Astrocyte of the spinal cord (primary cell): ENCODE measurements at regions not wholly inside any gene's neighbourhood (a gene's known extent, or its start where the extent isn't known, plus 50 kb on each side); places are given as distances from the start of the nearest gene placed in this dataset.

Experiments used
- DNase-seq: peaks from one replicate; pipeline ENCODE4 v3.0.0; 2011; ENCODE audit warnings: low read depth, low spot score
- H3K4me3 ChIP-seq: 2 replicates; pipeline ENCODE4 v1.5.1; 2011; ENCODE audit warnings: low read depth, mild to moderate bottlenecking, low read length, moderate library complexity
- CTCF ChIP-seq: IDR thresholded peaks from 2 replicates; pipeline ENCODE4 v1.5.1; 2012; ENCODE audit warnings: low read depth, mild to moderate bottlenecking, low read length, inconsistent platforms
- in situ Hi-C: cut with HindIII; loops from 2 replicates; pipeline ENCODE4 v1.10.0; 2017; ENCODE audit warnings: low sequenced_read_pairs

- DNase-seq = no peak
- H3K4me3 ChIP-seq = no peak overlapping the region
- no peak for TF ChIP-seq CTCF
- in situ Hi-C loops = no loop called here
Observed at GRCh38 chr14:86363576-86363975, 833.6 kb downstream of the FLRT2 start.

- DNase-seq = no peak
Observed at GRCh38 chr14:86363047-86363446, 833.1 kb downstream of the FLRT2 start.

GRCh38 chr14:86357876-86358275, 827.9 kb downstream of the FLRT2 start:
- no peak for TF ChIP-seq CTCF
- no peak overlapping the region for H3K4me3 ChIP-seq
- DNase-seq = no peak
- in situ Hi-C loops = no loop called here

More at GRCh38 chr14:86363047-86363446, 833.1 kb downstream of the FLRT2 start:
- in situ Hi-C loops = no loop called here
- no peak overlapping the region for H3K4me3 ChIP-seq
- TF ChIP-seq CTCF = no peak

GRCh38 chr14:86357119-86357518, 827.2 kb downstream of the FLRT2 start:
- TF ChIP-seq CTCF = no peak
- in situ Hi-C loops = no loop called here
- H3K4me3 ChIP-seq = no peak overlapping the region
- no peak for DNase-seq

- no peak for TF ChIP-seq CTCF
- in situ Hi-C loops = no loop called here
- DNase-seq = no peak
- no peak overlapping the region for H3K4me3 ChIP-seq
Observed at GRCh38 chr14:86346818-86347384, 817.0 kb downstream of the FLRT2 start.

GRCh38 chr14:86334355-86334754, 804.4 kb downstream of the FLRT2 start:
- no peak for DNase-seq
- in situ Hi-C loops = no loop called here
- no peak overlapping the region for H3K4me3 ChIP-seq
- no peak for TF ChIP-seq CTCF

GRCh38 chr14:86333493-86333892, 803.5 kb downstream of the FLRT2 start:
- no peak for DNase-seq
- in situ Hi-C loops = no loop called here
- no peak overlapping the region for H3K4me3 ChIP-seq
- TF ChIP-seq CTCF = no peak
